ENCODE measurements at regions not wholly inside any gene's neighbourhood (a gene's known extent, or its start where the extent isn't known, plus 50 kb on each side); places are given as distances from the start of the nearest gene placed in this dataset.

- TF ChIP-seq CTCF (IDR thresholded peaks at IDR 0.05; ENCODE audit: insufficient read depth, missing control alignments) = no peak
- DNase-seq (ENCODE audit: insufficient read length, low spot score) = no peak
- no peak for FAIRE-seq
Observed at GRCh38 chrX:69034451-69034850, 130.8 kb downstream of the PJA1 start.

DNA sequence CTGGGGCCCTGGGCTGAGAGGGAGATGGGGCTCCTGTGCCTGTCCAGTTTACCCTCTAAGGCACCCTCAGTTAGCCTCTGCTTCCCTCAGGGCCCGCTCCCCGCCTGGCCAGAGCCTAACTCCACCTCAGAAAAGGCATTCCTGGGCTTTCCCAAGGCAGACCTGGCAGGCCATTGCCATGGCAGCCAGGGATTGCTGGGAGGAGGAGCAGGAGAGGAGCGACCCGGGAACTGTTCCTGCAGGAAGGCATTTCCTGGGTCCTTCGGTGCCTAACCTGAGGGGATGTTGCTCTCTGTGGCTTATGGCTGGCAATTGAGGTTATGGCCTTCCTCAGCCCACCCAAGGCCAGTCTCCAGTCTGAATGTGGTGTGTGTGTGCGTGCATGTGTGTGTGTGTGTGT is 131.3 kb downstream of the PJA1 start:
- FAIRE-seq (no peak), DNase-seq (ENCODE audit: insufficient read length, low spot score) (no peak)
- no peak for TF ChIP-seq CTCF (IDR thresholded peaks at IDR 0.05; ENCODE audit: insufficient read depth, missing control alignments)

GRCh38 chrX:69032601-69033000 is 132.7 kb downstream of the PJA1 start:
- FAIRE-seq = no peak
- no peak for DNase-seq (ENCODE audit: insufficient read length, low spot score)
- no peak for TF ChIP-seq CTCF (IDR thresholded peaks at IDR 0.05; ENCODE audit: insufficient read depth, missing control alignments)

DNA sequence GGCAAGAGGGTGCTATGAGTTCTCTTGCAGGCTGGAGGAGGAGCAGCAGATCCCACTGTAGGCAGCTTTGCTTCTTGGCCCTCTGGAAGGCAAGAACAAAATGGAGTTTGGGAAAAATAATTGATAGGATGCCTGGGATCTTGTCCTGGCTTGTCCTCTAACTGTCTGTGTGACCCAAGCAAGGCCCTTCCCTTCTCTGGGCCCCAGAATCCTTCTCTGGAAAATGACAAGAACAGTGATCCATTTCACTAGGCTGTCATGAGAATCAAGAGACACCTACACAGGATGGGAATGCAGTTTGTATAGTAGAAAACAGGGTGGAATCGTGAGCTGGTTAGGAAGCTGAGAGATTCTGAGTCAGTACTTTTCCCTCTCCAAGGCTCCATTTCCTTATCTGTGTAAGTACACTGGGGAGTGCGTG is 133.3 kb downstream of the PJA1 start:
- no peak for TF ChIP-seq CTCF (IDR thresholded peaks at IDR 0.05; ENCODE audit: insufficient read depth, missing control alignments)
- DNase-seq (ENCODE audit: insufficient read length, low spot score) (no peak), FAIRE-seq (no peak)

- no peak for TF ChIP-seq CTCF (IDR thresholded peaks at IDR 0.05; ENCODE audit: insufficient read depth, missing control alignments)
- FAIRE-seq (no peak), DNase-seq (ENCODE audit: insufficient read length, low spot score) (no peak)
Observed at GRCh38 chrX:69031181-69031580, 134.1 kb downstream of the PJA1 start.

GRCh38 chrX:69029771-69030170 is 135.5 kb downstream of the PJA1 start:
- no peak for FAIRE-seq
- DNase-seq (ENCODE audit: insufficient read length, low spot score) = no peak
- no peak for TF ChIP-seq CTCF (IDR thresholded peaks at IDR 0.05; ENCODE audit: insufficient read depth, missing control alignments)

- no peak for FAIRE-seq
- no peak for DNase-seq (ENCODE audit: insufficient read length, low spot score)
- no peak for TF ChIP-seq CTCF (IDR thresholded peaks at IDR 0.05; ENCODE audit: insufficient read depth, missing control alignments)
Observed at GRCh38 chrX:69028761-69029120, 136.5 kb downstream of the PJA1 start.
